A673 (cell line): ENCODE measurements at regions not wholly inside any gene's neighbourhood (a gene's known extent, or its start where the extent isn't known, plus 50 kb on each side); places are given as distances from the start of the nearest gene placed in this dataset.
"Not testable (repeated sequence)": the region's sequence is repeated elsewhere in the genome, so short reads cannot be mapped to it uniquely, and the experiment has no call there.

Source experiments
- BruUV-seq: library from RNA; stranded (reverse); fragments of 400-500 nt; replicated peaks from 2 replicates; lab custom pipeline; 2021; lab: Mats Ljungman, UMichigan
- CTCF ChIA-PET: fragments of 300-600 bp; sonication (Branson Sonifier 250); formaldehyde crosslinking; loops from one replicate; lab custom pipeline; 2022; ENCODE audit warnings: antibody characterized with exemption; lab: Charles Lee
- POLR2A ChIA-PET: fragments of 300-600 bp; sonication (Branson Sonifier 250); formaldehyde crosslinking; loops from one replicate; lab custom pipeline; 2022; ENCODE audit warnings: antibody characterized with exemption; ENCODE audit not compliant: low non-redundant PET; lab: Charles Lee
- DNase-seq: peaks from one replicate; pipeline ENCODE4 v3.0.0-alpha.2; 2015; ENCODE audit warnings: low spot score
- H3K27ac ChIP-seq: fragments of 200-600 bp; sonication (generic); 2 replicates; pipeline ENCODE4 v1.5.1; 2016; ENCODE audit warnings: mixed run types, low read depth, mild to moderate bottlenecking, mixed read lengths, antibody characterized with exemption, low read length; ENCODE audit not compliant: poor library complexity, severe bottlenecking
- H3K27me3 ChIP-seq: fragments of 200-600 bp; sonication (generic); replicated peaks from 2 replicates; pipeline ENCODE4 v1.6.1; 2017; ENCODE audit warnings: mixed run types, low read depth, mild to moderate bottlenecking, mixed read lengths, antibody characterized with exemption, low read length; ENCODE audit not compliant: insufficient read depth, poor library complexity
- H3K36me3 ChIP-seq: fragments of 200-600 bp; sonication (generic); 2 replicates; pipeline ENCODE4 v1.6.1; 2016; ENCODE audit warnings: mixed run types, mild to moderate bottlenecking, mixed read lengths, antibody characterized with exemption, low read length; ENCODE audit not compliant: insufficient read depth, poor library complexity, severe bottlenecking
- H3K4me1 ChIP-seq: fragments of 200-600 bp; sonication (generic); 2 replicates; pipeline ENCODE4 v1.6.1; 2017; ENCODE audit warnings: mixed run types, mild to moderate bottlenecking, mixed read lengths, antibody characterized with exemption, low read length; ENCODE audit not compliant: insufficient read depth, poor library complexity, severe bottlenecking
- H3K4me3 ChIP-seq: fragments of 200-600 bp; sonication (generic); 2 replicates; pipeline ENCODE4 v1.5.1; 2016; ENCODE audit warnings: low read depth, mixed run types, mild to moderate bottlenecking, mixed read lengths, low read length; ENCODE audit not compliant: poor library complexity, severe bottlenecking
- H3K9me3 ChIP-seq: fragments of 200-600 bp; sonication (generic); 2 replicates; pipeline ENCODE4 v1.6.1; 2016; ENCODE audit warnings: mixed run types, low read depth, mild to moderate bottlenecking, mixed read lengths, antibody characterized with exemption, low read length; ENCODE audit not compliant: poor library complexity, severe bottlenecking
- CTCF ChIP-seq: fragments of 300-800, 200-600 bp; sonication (generic); conservative IDR thresholded peaks from 2 replicates; pipeline ENCODE4 v1.5.1; 2017; ENCODE audit warnings: low read depth, mild to moderate bottlenecking, antibody characterized with exemption, low read length, moderate library complexity, mixed read lengths
- EZH2 ChIP-seq: fragments of 200-600 bp; sonication (generic); IDR thresholded peaks from 2 replicates; pipeline ENCODE4 v1.6.1; 2017; ENCODE audit warnings: borderline replicate concordance, low read depth, mild to moderate bottlenecking, mixed read lengths, antibody characterized with exemption, low read length; ENCODE audit not compliant: poor library complexity, severe bottlenecking
- intact Hi-C: fragments of 100-400 bp; cut with micrococcal nuclease; formaldehyde crosslinking; loops from one replicate; pipeline ENCODE4 v1.10.0; 2022; ENCODE audit not compliant: unreplicated experiment

GRCh38 chr4:163693776-163694175 lies 199.3 kb downstream of the TMA16 start:
- Histone ChIP-seq H3K4me1 (no peaks in the 10 kb centered on the region), H3K9me3 (no peaks in the 10 kb centered on the region), H3K36me3 (no peaks in the 10 kb centered on the region), H3K27me3 (no peaks in the 10 kb centered on the region), H3K27ac (no peak overlapping the region), H3K4me3 (no peak overlapping the region)
- TF ChIP-seq CTCF (no peak), EZH2 (no peak)
- intact Hi-C loops = no loop called here
- BruUV-seq = no TSS peak
- no peak for DNase-seq
- ChIA-PET POLR2A (no interaction called here), CTCF (no interaction called here)

- POLR2A ChIA-PET = no interaction called here
- no peaks in the 10 kb centered on the region for H3K4me1 ChIP-seq
- no peaks in the 10 kb centered on the region for H3K9me3 ChIP-seq
- no peak for TF ChIP-seq CTCF
- TF ChIP-seq EZH2 = no peak
- CTCF ChIA-PET = no interaction called here
- H3K36me3 ChIP-seq = no peaks in the 10 kb centered on the region
- DNase-seq = no peak
- intact Hi-C loops = no loop called here
- BruUV-seq = no TSS peak
- H3K27me3 ChIP-seq = no peaks in the 10 kb centered on the region
- no peak overlapping the region for H3K4me3 ChIP-seq
- H3K27ac ChIP-seq = no peak overlapping the region
Measured at GRCh38 chr4:163694385-163694784, 199.9 kb downstream of the TMA16 start.

GRCh38 chr4:163697121-163697520 lies 202.6 kb downstream of the TMA16 start:
- no peaks in the 10 kb centered on the region for H3K27me3 ChIP-seq
- no peak overlapping the region for H3K4me3 ChIP-seq
- intact Hi-C loops = no loop called here
- BruUV-seq = no TSS peak
- no peak for DNase-seq
- CTCF ChIA-PET = no interaction called here
- no peaks in the 10 kb centered on the region for H3K36me3 ChIP-seq
- POLR2A ChIA-PET = no interaction called here
- no peak overlapping the region for H3K27ac ChIP-seq
- H3K4me1 ChIP-seq = peaks cover 12% of the 10 kb centered on the region
- TF ChIP-seq CTCF = no peak
- no peak for TF ChIP-seq EZH2
- H3K9me3 ChIP-seq = no peaks in the 10 kb centered on the region

- BruUV-seq, CTCF ChIA-PET, POLR2A ChIA-PET, H3K27me3 ChIP-seq, H3K36me3 ChIP-seq, H3K4me3 ChIP-seq, H3K9me3 ChIP-seq: not testable (repeated sequence)
- H3K4me1 ChIP-seq = peaks cover 43% of the 10 kb centered on the region
- DNase-seq = peak; percentile 70
- intact Hi-C loops = loop anchor here (1.0 kb wide), 1 partner anchor 781 kb away; no protein-coding TSS in a partner anchor
- peak overlapping the region; percentile 78 for H3K27ac ChIP-seq
Measured at GRCh38 chr4:163700383-163700782, 205.9 kb downstream of the TMA16 start.
